GM19324 (cell line): ENCODE measurements at regions not wholly inside any gene's neighbourhood (a gene's known extent, or its start where the extent isn't known, plus 50 kb on each side); places are given as distances from the start of the nearest gene placed in this dataset.
"Not testable (repeated sequence)": the region's sequence is repeated elsewhere in the genome, so short reads cannot be mapped to it uniquely, and the experiment has no call there.

Source experiments
- ATAC-seq: cut with Tn5 transposase; IDR thresholded peaks from one replicate; pipeline ENCODE4 v1.9.1; 2021; ENCODE audit warnings: mild to moderate bottlenecking, moderate library complexity; ENCODE audit not compliant: unreplicated experiment, low FRiP score

GRCh38 chrX:63186137-63186536 lies 165.0 kb downstream of the SPIN4 start:
- ATAC-seq: no peak

GRCh38 chrX:63179852-63180251 lies 171.3 kb downstream of the SPIN4 start:
- not testable (repeated sequence) for ATAC-seq

GRCh38 chrX:63176578-63176977 lies 174.6 kb downstream of the SPIN4 start:
- not testable (repeated sequence) for ATAC-seq

GRCh38 chrX:63173841-63174718 lies 177.1 kb downstream of the SPIN4 start:
- ATAC-seq: not testable (repeated sequence)

- not testable (repeated sequence) for ATAC-seq
These were observed 181.7 kb downstream of the SPIN4 start for GRCh38 chrX:63169416-63169815.

- ATAC-seq: not testable (repeated sequence)
These were observed 182.2 kb downstream of the SPIN4 start for GRCh38 chrX:63168949-63169348.

GRCh38 chrX:63167002-63167401 lies 184.1 kb downstream of the SPIN4 start:
- not testable (repeated sequence) for ATAC-seq

GRCh38 chrX:63160994-63161393 lies 190.1 kb downstream of the SPIN4 start:
- not testable (repeated sequence) for ATAC-seq

- ATAC-seq: not testable (repeated sequence)
These were observed 190.8 kb downstream of the SPIN4 start for GRCh38 chrX:63160340-63160739.

GRCh38 chrX:63145526-63145925 lies 205.6 kb downstream of the SPIN4 start:
- not testable (repeated sequence) for ATAC-seq

- not testable (repeated sequence) for ATAC-seq
These were observed 208.5 kb downstream of the SPIN4 start for GRCh38 chrX:63142588-63142987.

- not testable (repeated sequence) for ATAC-seq
These were observed 215.3 kb downstream of the SPIN4 start for GRCh38 chrX:63135859-63136258.

GRCh38 chrX:63128509-63128908 lies 222.6 kb downstream of the SPIN4 start:
- no peak for ATAC-seq

- no peak for ATAC-seq
These were observed 235.9 kb downstream of the SPIN4 start for GRCh38 chrX:63115196-63115595.

GRCh38 chrX:63101879-63102620 lies 249.1 kb downstream of the SPIN4 start:
- ATAC-seq: no peak

GRCh38 chrX:63058204-63058603 lies 292.9 kb downstream of the SPIN4 start:
- no peak for ATAC-seq

- ATAC-seq: no peak
These were observed 300.9 kb downstream of the SPIN4 start for GRCh38 chrX:63050225-63050624.

GRCh38 chrX:63032811-63033210 lies 318.3 kb downstream of the SPIN4 start:
- ATAC-seq: no peak

GRCh38 chrX:63013549-63013948 lies 337.6 kb downstream of the SPIN4 start:
- no peak for ATAC-seq

- no peak for ATAC-seq
These were observed 338.6 kb downstream of the SPIN4 start for GRCh38 chrX:63012574-63012973.

- ATAC-seq: not testable (repeated sequence)
These were observed 350.9 kb downstream of the SPIN4 start for GRCh38 chrX:63000196-63000595.
